ENCODE measurements at regions not wholly inside any gene's neighbourhood (a gene's known extent, or its start where the extent isn't known, plus 50 kb on each side); places are given as distances from the start of the nearest gene placed in this dataset.
A peak's percentile ranks its signal among the peaks of the same experiment; 100 is the strongest.

DNA sequence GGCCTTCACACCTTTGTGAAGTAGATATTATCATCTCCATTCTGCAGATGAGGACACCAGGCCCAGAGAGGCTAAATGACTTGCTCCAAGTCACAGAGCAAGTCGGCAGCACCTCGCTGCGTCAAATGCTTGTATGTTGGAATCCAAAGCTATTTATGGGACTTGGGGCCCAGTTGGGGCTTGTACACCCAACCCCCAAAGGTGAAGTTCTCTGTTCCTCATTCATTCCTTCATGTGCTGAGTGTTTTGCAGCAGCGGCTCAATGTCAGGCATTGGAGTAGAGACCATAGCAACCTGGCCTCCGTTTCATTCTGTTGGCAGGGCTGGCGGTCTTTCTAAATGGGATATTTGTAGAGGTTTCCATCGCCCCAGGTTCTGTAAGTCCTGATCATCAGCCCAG is 113.4 kb upstream of the SLC25A33 start:
- H3K4me3 ChIP-seq (ENCODE audit: low read depth in 2 of 2, low read length in 2 of 2) = no peak overlapping the region
- TF ChIP-seq SIN3A (IDR thresholded peaks at IDR 0.05; ENCODE audit: borderline replicate concordance, insufficient read depth, low read depth, low read length) (no peak), TCF7L2 (IDR thresholded peaks at IDR 0.05; ENCODE audit: low read depth, low read length) (no peak), POLR2AphosphoS5 (IDR thresholded peaks at IDR 0.05; ENCODE audit: low read depth, low read length) (no peak)
- TF ChIP-seq, protein P1, sequence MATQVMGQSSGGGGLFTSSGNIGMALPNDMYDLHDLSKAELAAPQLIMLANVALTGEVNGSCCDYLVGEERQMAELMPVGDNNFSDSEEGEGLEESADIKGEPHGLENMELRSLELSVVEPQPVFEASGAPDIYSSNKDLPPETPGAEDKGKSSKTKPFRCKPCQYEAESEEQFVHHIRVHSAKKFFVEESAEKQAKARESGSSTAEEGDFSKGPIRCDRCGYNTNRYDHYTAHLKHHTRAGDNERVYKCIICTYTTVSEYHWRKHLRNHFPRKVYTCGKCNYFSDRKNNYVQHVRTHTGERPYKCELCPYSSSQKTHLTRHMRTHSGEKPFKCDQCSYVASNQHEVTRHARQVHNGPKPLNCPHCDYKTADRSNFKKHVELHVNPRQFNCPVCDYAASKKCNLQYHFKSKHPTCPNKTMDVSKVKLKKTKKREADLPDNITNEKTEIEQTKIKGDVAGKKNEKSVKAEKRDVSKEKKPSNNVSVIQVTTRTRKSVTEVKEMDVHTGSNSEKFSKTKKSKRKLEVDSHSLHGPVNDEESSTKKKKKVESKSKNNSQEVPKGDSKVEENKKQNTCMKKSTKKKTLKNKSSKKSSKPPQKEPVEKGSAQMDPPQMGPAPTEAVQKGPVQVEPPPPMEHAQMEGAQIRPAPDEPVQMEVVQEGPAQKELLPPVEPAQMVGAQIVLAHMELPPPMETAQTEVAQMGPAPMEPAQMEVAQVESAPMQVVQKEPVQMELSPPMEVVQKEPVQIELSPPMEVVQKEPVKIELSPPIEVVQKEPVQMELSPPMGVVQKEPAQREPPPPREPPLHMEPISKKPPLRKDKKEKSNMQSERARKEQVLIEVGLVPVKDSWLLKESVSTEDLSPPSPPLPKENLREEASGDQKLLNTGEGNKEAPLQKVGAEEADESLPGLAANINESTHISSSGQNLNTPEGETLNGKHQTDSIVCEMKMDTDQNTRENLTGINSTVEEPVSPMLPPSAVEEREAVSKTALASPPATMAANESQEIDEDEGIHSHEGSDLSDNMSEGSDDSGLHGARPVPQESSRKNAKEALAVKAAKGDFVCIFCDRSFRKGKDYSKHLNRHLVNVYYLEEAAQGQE (IDR thresholded peaks at IDR 0.05; ENCODE audit: insufficient read depth in 1 of 2, low read depth in 2 of 2, low read length in 1 of 2) = no peak
- TF ChIP-seq, protein P2, sequence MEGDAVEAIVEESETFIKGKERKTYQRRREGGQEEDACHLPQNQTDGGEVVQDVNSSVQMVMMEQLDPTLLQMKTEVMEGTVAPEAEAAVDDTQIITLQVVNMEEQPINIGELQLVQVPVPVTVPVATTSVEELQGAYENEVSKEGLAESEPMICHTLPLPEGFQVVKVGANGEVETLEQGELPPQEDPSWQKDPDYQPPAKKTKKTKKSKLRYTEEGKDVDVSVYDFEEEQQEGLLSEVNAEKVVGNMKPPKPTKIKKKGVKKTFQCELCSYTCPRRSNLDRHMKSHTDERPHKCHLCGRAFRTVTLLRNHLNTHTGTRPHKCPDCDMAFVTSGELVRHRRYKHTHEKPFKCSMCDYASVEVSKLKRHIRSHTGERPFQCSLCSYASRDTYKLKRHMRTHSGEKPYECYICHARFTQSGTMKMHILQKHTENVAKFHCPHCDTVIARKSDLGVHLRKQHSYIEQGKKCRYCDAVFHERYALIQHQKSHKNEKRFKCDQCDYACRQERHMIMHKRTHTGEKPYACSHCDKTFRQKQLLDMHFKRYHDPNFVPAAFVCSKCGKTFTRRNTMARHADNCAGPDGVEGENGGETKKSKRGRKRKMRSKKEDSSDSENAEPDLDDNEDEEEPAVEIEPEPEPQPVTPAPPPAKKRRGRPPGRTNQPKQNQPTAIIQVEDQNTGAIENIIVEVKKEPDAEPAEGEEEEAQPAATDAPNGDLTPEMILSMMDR (IDR thresholded peaks at IDR 0.05) = no peak
- H3K9me3 ChIP-seq (ENCODE audit: control insufficient read depth, insufficient read depth, low read depth, low read length) = no peaks in the 10 kb centered on the region
- H3K4me1 ChIP-seq (ENCODE audit: control insufficient read depth, insufficient read depth, low read length) = peaks cover 21% of the 10 kb centered on the region
- DNase-seq (ENCODE audit: low read depth, low spot score) (no peak), ATAC-seq (no peak)
- no peaks in the 10 kb centered on the region for H3K36me3 ChIP-seq (ENCODE audit: control insufficient read depth, insufficient read depth, low read length)
- no peaks in the 10 kb centered on the region for H3K27me3 ChIP-seq (ENCODE audit: control insufficient read depth, insufficient read depth, low read length)
- ChIA-PET CTCF (interaction anchor here (0.7 kb wide), 1 partner anchor 63 kb away, joined by 4 read pairs; no protein-coding TSS in a partner anchor), POLR2A (interaction anchor here (0.6 kb wide), 1 partner anchor 54 kb away, joined by 6 read pairs; no protein-coding TSS in a partner anchor)
- intact Hi-C loops (cut with micrococcal nuclease; ENCODE audit: unreplicated experiment) = no loop called here
- BruUV-seq (replicated peaks) = no TSS peak
- H3K27ac ChIP-seq (ENCODE audit: low read length) = peak overlapping the region; percentile 58; the same call in 1 of the 2 replicates
- in situ Hi-C loops (cut with HindIII; ENCODE audit: low pct_unique_long_range_greater_than_20kb, low sequenced_read_pairs) = no loop called here

DNA sequence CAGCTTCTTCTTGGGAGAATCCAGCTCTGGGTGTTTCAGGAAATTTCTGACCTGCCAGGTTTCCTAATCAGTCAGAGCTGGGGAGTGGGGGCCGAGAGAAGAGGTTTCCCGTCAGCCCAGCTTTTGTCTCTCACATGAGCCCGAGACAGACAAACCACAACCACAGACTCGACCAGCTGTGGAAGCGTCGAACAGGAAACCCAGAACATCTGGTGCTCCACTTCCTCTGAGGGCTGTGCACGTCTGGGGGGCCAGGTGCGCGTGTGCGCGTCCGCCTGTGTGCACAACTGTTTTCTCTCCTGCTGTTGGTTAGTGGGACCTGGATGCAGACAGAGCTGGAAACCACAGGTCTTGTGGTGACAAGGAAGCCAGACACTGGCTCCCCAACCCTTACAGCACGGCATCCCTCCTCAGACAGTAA is 113.0 kb upstream of the SLC25A33 start:
- in situ Hi-C loops (cut with HindIII; ENCODE audit: low pct_unique_long_range_greater_than_20kb, low sequenced_read_pairs) = no loop called here
- no peak for TF ChIP-seq POLR2AphosphoS5 (IDR thresholded peaks at IDR 0.05; ENCODE audit: low read depth, low read length)
- TF ChIP-seq, protein P1 (IDR thresholded peaks at IDR 0.05; ENCODE audit: insufficient read depth in 1 of 2, low read depth in 2 of 2, low read length in 1 of 2) = no peak
- TF ChIP-seq SIN3A (IDR thresholded peaks at IDR 0.05; ENCODE audit: borderline replicate concordance, insufficient read depth, low read depth, low read length) = no peak
- TF ChIP-seq TCF7L2 (IDR thresholded peaks at IDR 0.05; ENCODE audit: low read depth, low read length) = no peak
- TF ChIP-seq, protein P2 (IDR thresholded peaks at IDR 0.05) = no peak
- no TSS peak for BruUV-seq (replicated peaks)
- no peaks in the 10 kb centered on the region for H3K36me3 ChIP-seq (ENCODE audit: control insufficient read depth, insufficient read depth, low read length)
- H3K4me3 ChIP-seq (ENCODE audit: low read depth in 2 of 2, low read length in 2 of 2) = no peak overlapping the region
- H3K27ac ChIP-seq (ENCODE audit: low read length) = peak overlapping the region; percentile 58; the same call in 1 of the 2 replicates
- peaks cover 21% of the 10 kb centered on the region for H3K4me1 ChIP-seq (ENCODE audit: control insufficient read depth, insufficient read depth, low read length)
- no peaks in the 10 kb centered on the region for H3K27me3 ChIP-seq (ENCODE audit: control insufficient read depth, insufficient read depth, low read length)
- ATAC-seq (no peak), DNase-seq (ENCODE audit: low read depth, low spot score) (no peak)
- H3K9me3 ChIP-seq (ENCODE audit: control insufficient read depth, insufficient read depth, low read depth, low read length) = no peaks in the 10 kb centered on the region
- intact Hi-C loops (cut with micrococcal nuclease; ENCODE audit: unreplicated experiment) = no loop called here
- ChIA-PET CTCF (no interaction called here), POLR2A (no interaction called here)
